H1 (cell line): ENCODE measurements at regions not wholly inside any gene's neighbourhood (a gene's known extent, or its start where the extent isn't known, plus 50 kb on each side); places are given as distances from the start of the nearest gene placed in this dataset.

Source experiments
- CTCF ChIA-PET: fragments of 300-600 bp; sonication (Branson Sonifier 250); formaldehyde crosslinking; loops from one replicate; lab custom pipeline; 2021; ENCODE audit not compliant: partially characterized antibody; lab: Charles Lee
- POLR2A ChIA-PET: fragments of 300-600 bp; sonication (Branson Sonifier 250); formaldehyde crosslinking; loops from one replicate; lab custom pipeline; 2021; ENCODE audit warnings: inconsistent platforms; ENCODE audit not compliant: partially characterized antibody; lab: Charles Lee
- DNase-seq, 2 experiments: peaks; one replicate each; pipeline versions ENCODE4 v3.0.0 to v3.0.0-alpha.2; 2010 to 2022; ENCODE audit warnings: low spot score in 2 of 2, low read depth in 1 of 2, mixed read lengths in 1 of 2
- FAIRE-seq: peaks from 2 replicates; lab custom pipeline; 2011; peaks lifted over from hg19 to GRCh38; lab: Jason Lieb, UNC
- H2AFZ ChIP-seq: 2 replicates; pipeline ENCODE4 v1.8.1; 2012; ENCODE audit warnings: low read length, inconsistent platforms
- H2AK5ac ChIP-seq: 2 replicates; pipeline ENCODE4 v1.6.1; 2013; ENCODE audit warnings: low read depth, low read length
- H2BK120ac ChIP-seq: replicated peaks from 2 replicates; pipeline ENCODE3; 2013; ENCODE audit warnings: low read depth, low read length, inconsistent platforms
- H2BK12ac ChIP-seq: 2 replicates; pipeline ENCODE4 v1.6.1; 2013; ENCODE audit warnings: low read depth, low read length
- H2BK15ac ChIP-seq: 2 replicates; pipeline ENCODE4 v1.6.1; 2013; ENCODE audit warnings: low read length
- H2BK20ac ChIP-seq: 2 replicates; pipeline ENCODE4 v1.6.1; 2013; ENCODE audit warnings: low read length
- H2BK5ac ChIP-seq: 2 replicates; pipeline ENCODE4 v1.6.1; 2013; ENCODE audit warnings: low read depth, low read length
- H3K14ac ChIP-seq: 2 replicates; pipeline ENCODE4 v1.6.1; 2013; ENCODE audit warnings: inconsistent platforms; ENCODE audit not compliant: insufficient read length
- H3K18ac ChIP-seq: 2 replicates; pipeline ENCODE4 v1.6.1; 2013; ENCODE audit warnings: low read length; ENCODE audit errors: extremely low read depth
- H3K23ac ChIP-seq: 2 replicates; pipeline ENCODE4 v1.6.1; 2013; ENCODE audit warnings: inconsistent platforms; ENCODE audit not compliant: insufficient read length
- H3K23me2 ChIP-seq: 2 replicates; pipeline ENCODE4 v1.6.1; 2013; ENCODE audit warnings: low read depth, low read length
- H3K27ac ChIP-seq: 2 replicates; pipeline ENCODE4 v1.6.1; 2011; ENCODE audit warnings: low read depth, low read length, inconsistent platforms
- H3K27me3 ChIP-seq, 4 experiments: replicated peaks in 1 of 4; 1 replicate in 1 of 4; 2 replicates in 3 of 4; pipeline versions ENCODE4 v1.6.1 to v1.8.1; 2011 to 2013; ENCODE audit warnings: low read length in 3 of 4, mild to moderate bottlenecking in 3 of 4, inconsistent platforms in 2 of 4, mixed read lengths in 2 of 4, moderate library complexity in 1 of 4; ENCODE audit not compliant: control insufficient read depth in 3 of 4, insufficient read depth in 3 of 4; ENCODE audit errors: extremely low read depth in 1 of 4
- H3K36me3 ChIP-seq, 4 experiments: 2 replicates each; pipeline versions ENCODE4 v1.6.1 to v1.8.1; 2011 to 2013; ENCODE audit warnings: mild to moderate bottlenecking in 4 of 4, low read length in 3 of 4, moderate library complexity in 2 of 4, control low read depth in 1 of 4, inconsistent platforms in 1 of 4; ENCODE audit not compliant: insufficient read depth in 4 of 4, control insufficient read depth in 2 of 4
- H3K4ac ChIP-seq: replicated peaks from 2 replicates; pipeline ENCODE3; 2013; ENCODE audit warnings: low read length, low read depth, mixed read lengths, inconsistent platforms; ENCODE audit not compliant: insufficient read length
- H3K4me1 ChIP-seq, 4 experiments: replicated peaks in 1 of 4; 1 replicate in 1 of 4; 2 replicates in 3 of 4; pipeline versions ENCODE4 v1.6.1 to v1.8.1; 2011 to 2013; ENCODE audit warnings: low read length in 3 of 4, inconsistent platforms in 2 of 4, mixed read lengths in 1 of 4; ENCODE audit not compliant: insufficient read depth in 4 of 4, control insufficient read depth in 3 of 4
- H3K4me2 ChIP-seq, 2 experiments: 2 replicates each; pipeline versions ENCODE4 v1.6.1 to v1.8.1; 2011 to 2013; ENCODE audit warnings: low read depth in 2 of 2, low read length in 2 of 2, control low read depth in 1 of 2, inconsistent platforms in 1 of 2, mild to moderate bottlenecking in 1 of 2; ENCODE audit not compliant: insufficient read depth in 1 of 2
- H3K4me3 ChIP-seq, 4 experiments: fragments of 200-600, 300-600 bp in 1 of 4; sonication (generic), shearing (Covaris generic), sonication (Bioruptor Twin) in 1 of 4; 2 replicates each; pipeline versions ENCODE4 v1.5.1 to v1.8.1; 2011 to 2016; ENCODE audit warnings: low read length in 4 of 4, low read depth in 3 of 4, control low read depth in 2 of 4, inconsistent platforms in 2 of 4, mild to moderate bottlenecking in 2 of 4, mixed read lengths in 1 of 4, moderate library complexity in 1 of 4; ENCODE audit not compliant: insufficient read depth in 2 of 4; ENCODE audit errors: extremely low read depth in 1 of 4
- H3K56ac ChIP-seq: replicated peaks from 2 replicates; pipeline ENCODE3; 2013; ENCODE audit warnings: low read depth, mild to moderate bottlenecking, mixed read lengths, low read length, inconsistent platforms; ENCODE audit not compliant: insufficient read length
- H3K79me1 ChIP-seq: 2 replicates; pipeline ENCODE4 v1.6.1; 2013; ENCODE audit warnings: low read depth, low read length, control low read depth
- H3K79me2 ChIP-seq, 2 experiments: 2 replicates each; pipeline versions ENCODE4 v1.6.1 to v1.8.1; 2012 to 2013; ENCODE audit warnings: low read length in 2 of 2, mild to moderate bottlenecking in 2 of 2, inconsistent platforms in 1 of 2; ENCODE audit not compliant: insufficient read depth in 2 of 2, control insufficient read depth in 1 of 2
- H3K9ac ChIP-seq, 4 experiments: replicated peaks in 1 of 4; 1 replicate in 1 of 4; 2 replicates in 3 of 4; pipeline versions ENCODE4 v1.6.1 to v1.8.1; 2011 to 2013; ENCODE audit warnings: low read depth in 3 of 4, low read length in 3 of 4, control low read depth in 2 of 4, mild to moderate bottlenecking in 2 of 4, moderate library complexity in 2 of 4, inconsistent platforms in 1 of 4; ENCODE audit errors: extremely low read depth in 1 of 4
- H3K9me3 ChIP-seq, 2 experiments: 2 replicates each; pipeline versions ENCODE4 v1.6.1 to v1.8.1; 2012 to 2013; ENCODE audit warnings: mild to moderate bottlenecking in 2 of 2, moderate library complexity in 2 of 2, control low read depth in 1 of 2, inconsistent platforms in 1 of 2, low read depth in 1 of 2, low read length in 1 of 2, mixed read lengths in 1 of 2; ENCODE audit not compliant: insufficient read depth in 2 of 2
- H4K20me1 ChIP-seq, 2 experiments: replicated peaks in 1 of 2; 2 replicates each; pipeline versions ENCODE3 to v1.8.1; 2011 to 2013; ENCODE audit warnings: inconsistent platforms in 2 of 2, low read length in 2 of 2, mild to moderate bottlenecking in 1 of 2; ENCODE audit not compliant: insufficient read depth in 2 of 2, control insufficient read depth in 1 of 2
- H4K5ac ChIP-seq: 2 replicates; pipeline ENCODE4 v1.6.1; 2013; ENCODE audit warnings: low read length, low read depth, mixed read lengths, inconsistent platforms; ENCODE audit not compliant: insufficient read length
- H4K8ac ChIP-seq: 2 replicates; pipeline ENCODE4 v1.8.0; 2013; ENCODE audit warnings: mild to moderate bottlenecking, moderate library complexity, low read length, inconsistent platforms; ENCODE audit not compliant: insufficient read depth; ENCODE audit errors: extremely low read depth
- H4K91ac ChIP-seq: replicated peaks from 2 replicates; pipeline ENCODE3; 2013; ENCODE audit warnings: low read length, mixed read lengths, inconsistent platforms; ENCODE audit not compliant: insufficient read length
- ASH2L ChIP-seq: fragments of 200-600, 300-600 bp; sonication (generic); IDR thresholded peaks from one replicate; pipeline ENCODE4 v1.7.1; 2017; ENCODE audit warnings: low read length
- WGBS, 2 experiments: shearing (Covaris generic) in 1 of 2; methylation state at CpG; one replicate each; pipeline versions ENCODE4 v1.1.6 to v1.1.7; 2013 to 2015; ENCODE audit warnings: low lambda C conversion rate in 2 of 2, mixed read lengths in 2 of 2, inconsistent platforms in 1 of 2, low coverage in 1 of 2, missing lambda C conversion rate in 1 of 2; ENCODE audit not compliant: insufficient replicate concordance in 2 of 2, insufficient coverage in 1 of 2, insufficient read length in 1 of 2; ENCODE audit errors: extremely low coverage in 1 of 2, missing lambda C conversion rate in 1 of 2; 5-methylcytosine and 5-hydroxymethylcytosine counted together

DNA sequence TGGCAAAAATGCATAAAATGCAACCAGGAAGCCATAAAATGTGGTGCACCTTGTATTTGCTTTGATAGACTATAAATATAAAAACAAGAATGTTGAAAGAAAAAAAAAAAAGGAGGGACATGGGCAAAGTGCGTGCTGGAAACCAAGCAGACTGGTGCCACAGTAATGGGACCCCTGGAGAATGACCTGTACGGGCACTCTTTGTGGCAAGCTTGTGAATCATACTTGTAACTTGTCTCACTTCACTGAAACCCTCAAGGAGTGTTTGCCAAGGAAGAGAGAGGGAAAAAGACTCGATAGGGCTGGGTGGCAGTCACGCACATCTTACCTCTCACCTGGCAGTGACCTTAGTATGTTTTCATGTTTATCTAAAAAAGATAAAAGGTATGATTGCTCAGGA, 1183.6 kb downstream of the GATA3 start:
- Histone ChIP-seq H4K8ac (no peak overlapping the region), H2AFZ (peak overlapping the region; percentile 6; the same call in 1 of the 2 replicates), H3K9me3 (no peaks in the 10 kb centered on the region), H3K79me2 (no peaks in the 10 kb centered on the region), H3K79me1 (no peaks in the 10 kb centered on the region), H3K36me3 (no peaks in the 10 kb centered on the region), H2BK12ac (no peak overlapping the region), H4K5ac (no peak overlapping the region), H3K27me3 (no peaks in the 10 kb centered on the region), H3K23me2 (no peaks in the 10 kb centered on the region), H2AK5ac (no peak overlapping the region), H3K9ac (no peak overlapping the region), H4K20me1 (no peaks in the 10 kb centered on the region), H3K4me3 (no peak overlapping the region), H2BK15ac (no peak overlapping the region), H3K4me1 (no peaks in the 10 kb centered on the region), H2BK20ac (no peak overlapping the region), H4K91ac (no peak overlapping the region), H3K14ac (no peak overlapping the region), H3K56ac (no peak overlapping the region), H3K4ac (no peak overlapping the region), H3K18ac (no peak overlapping the region), H3K23ac (no peak overlapping the region), H3K27ac (no peak overlapping the region), H3K4me2 (no peak overlapping the region), H2BK120ac (no peak overlapping the region), H2BK5ac (no peak overlapping the region)
- no peak for FAIRE-seq
- DNase-seq = no peak
- TF ChIP-seq ASH2L = no peak
- ChIA-PET CTCF (no interaction called here), POLR2A (no interaction called here)
- WGBS, 2 experiments = 84% methylated on average over 4 of the region's 4 CpGs; no CpG with 5 or more reads in 1 of the 2 experiments
